H1 (cell line): ENCODE measurements at regions not wholly inside any gene's neighbourhood (a gene's known extent, or its start where the extent isn't known, plus 50 kb on each side); places are given as distances from the start of the nearest gene placed in this dataset.

Experiments used
- CTCF ChIA-PET: fragments of 300-600 bp; sonication (Branson Sonifier 250); formaldehyde crosslinking; loops from one replicate; lab custom pipeline; 2021; ENCODE audit not compliant: partially characterized antibody; lab: Charles Lee
- POLR2A ChIA-PET: fragments of 300-600 bp; sonication (Branson Sonifier 250); formaldehyde crosslinking; loops from one replicate; lab custom pipeline; 2021; ENCODE audit warnings: inconsistent platforms; ENCODE audit not compliant: partially characterized antibody; lab: Charles Lee
- DNase-seq, 2 experiments: peaks; one replicate each; pipeline versions ENCODE4 v3.0.0 to v3.0.0-alpha.2; 2010 to 2022; ENCODE audit warnings: low spot score in 2 of 2, low read depth in 1 of 2, mixed read lengths in 1 of 2
- FAIRE-seq: peaks from 2 replicates; lab custom pipeline; 2011; peaks lifted over from hg19 to GRCh38; lab: Jason Lieb, UNC
- H2AFZ ChIP-seq: 2 replicates; pipeline ENCODE4 v1.8.1; 2012; ENCODE audit warnings: low read length, inconsistent platforms
- H2AK5ac ChIP-seq: 2 replicates; pipeline ENCODE4 v1.6.1; 2013; ENCODE audit warnings: low read depth, low read length
- H2BK120ac ChIP-seq: replicated peaks from 2 replicates; pipeline ENCODE3; 2013; ENCODE audit warnings: low read depth, low read length, inconsistent platforms
- H2BK12ac ChIP-seq: 2 replicates; pipeline ENCODE4 v1.6.1; 2013; ENCODE audit warnings: low read depth, low read length
- H2BK15ac ChIP-seq: 2 replicates; pipeline ENCODE4 v1.6.1; 2013; ENCODE audit warnings: low read length
- H2BK20ac ChIP-seq: 2 replicates; pipeline ENCODE4 v1.6.1; 2013; ENCODE audit warnings: low read length
- H2BK5ac ChIP-seq: 2 replicates; pipeline ENCODE4 v1.6.1; 2013; ENCODE audit warnings: low read depth, low read length
- H3K14ac ChIP-seq: 2 replicates; pipeline ENCODE4 v1.6.1; 2013; ENCODE audit warnings: inconsistent platforms; ENCODE audit not compliant: insufficient read length
- H3K18ac ChIP-seq: 2 replicates; pipeline ENCODE4 v1.6.1; 2013; ENCODE audit warnings: low read length; ENCODE audit errors: extremely low read depth
- H3K23ac ChIP-seq: 2 replicates; pipeline ENCODE4 v1.6.1; 2013; ENCODE audit warnings: inconsistent platforms; ENCODE audit not compliant: insufficient read length
- H3K23me2 ChIP-seq: 2 replicates; pipeline ENCODE4 v1.6.1; 2013; ENCODE audit warnings: low read depth, low read length
- H3K27ac ChIP-seq: 2 replicates; pipeline ENCODE4 v1.6.1; 2011; ENCODE audit warnings: low read depth, low read length, inconsistent platforms
- H3K27me3 ChIP-seq, 4 experiments: replicated peaks in 1 of 4; 1 replicate in 1 of 4; 2 replicates in 3 of 4; pipeline versions ENCODE4 v1.6.1 to v1.8.1; 2011 to 2013; ENCODE audit warnings: low read length in 3 of 4, mild to moderate bottlenecking in 3 of 4, inconsistent platforms in 2 of 4, mixed read lengths in 2 of 4, moderate library complexity in 1 of 4; ENCODE audit not compliant: control insufficient read depth in 3 of 4, insufficient read depth in 3 of 4; ENCODE audit errors: extremely low read depth in 1 of 4
- H3K36me3 ChIP-seq, 4 experiments: 2 replicates each; pipeline versions ENCODE4 v1.6.1 to v1.8.1; 2011 to 2013; ENCODE audit warnings: mild to moderate bottlenecking in 4 of 4, low read length in 3 of 4, moderate library complexity in 2 of 4, control low read depth in 1 of 4, inconsistent platforms in 1 of 4; ENCODE audit not compliant: insufficient read depth in 4 of 4, control insufficient read depth in 2 of 4
- H3K4ac ChIP-seq: replicated peaks from 2 replicates; pipeline ENCODE3; 2013; ENCODE audit warnings: low read length, low read depth, mixed read lengths, inconsistent platforms; ENCODE audit not compliant: insufficient read length
- H3K4me1 ChIP-seq, 4 experiments: replicated peaks in 1 of 4; 1 replicate in 1 of 4; 2 replicates in 3 of 4; pipeline versions ENCODE4 v1.6.1 to v1.8.1; 2011 to 2013; ENCODE audit warnings: low read length in 3 of 4, inconsistent platforms in 2 of 4, mixed read lengths in 1 of 4; ENCODE audit not compliant: insufficient read depth in 4 of 4, control insufficient read depth in 3 of 4
- H3K4me2 ChIP-seq, 2 experiments: 2 replicates each; pipeline versions ENCODE4 v1.6.1 to v1.8.1; 2011 to 2013; ENCODE audit warnings: low read depth in 2 of 2, low read length in 2 of 2, control low read depth in 1 of 2, inconsistent platforms in 1 of 2, mild to moderate bottlenecking in 1 of 2; ENCODE audit not compliant: insufficient read depth in 1 of 2
- H3K4me3 ChIP-seq, 4 experiments: fragments of 200-600, 300-600 bp in 1 of 4; sonication (generic), shearing (Covaris generic), sonication (Bioruptor Twin) in 1 of 4; 2 replicates each; pipeline versions ENCODE4 v1.5.1 to v1.8.1; 2011 to 2016; ENCODE audit warnings: low read length in 4 of 4, low read depth in 3 of 4, control low read depth in 2 of 4, inconsistent platforms in 2 of 4, mild to moderate bottlenecking in 2 of 4, mixed read lengths in 1 of 4, moderate library complexity in 1 of 4; ENCODE audit not compliant: insufficient read depth in 2 of 4; ENCODE audit errors: extremely low read depth in 1 of 4
- H3K56ac ChIP-seq: replicated peaks from 2 replicates; pipeline ENCODE3; 2013; ENCODE audit warnings: low read depth, mild to moderate bottlenecking, mixed read lengths, low read length, inconsistent platforms; ENCODE audit not compliant: insufficient read length
- H3K79me1 ChIP-seq: 2 replicates; pipeline ENCODE4 v1.6.1; 2013; ENCODE audit warnings: low read depth, low read length, control low read depth
- H3K79me2 ChIP-seq, 2 experiments: 2 replicates each; pipeline versions ENCODE4 v1.6.1 to v1.8.1; 2012 to 2013; ENCODE audit warnings: low read length in 2 of 2, mild to moderate bottlenecking in 2 of 2, inconsistent platforms in 1 of 2; ENCODE audit not compliant: insufficient read depth in 2 of 2, control insufficient read depth in 1 of 2
- H3K9ac ChIP-seq, 4 experiments: replicated peaks in 1 of 4; 1 replicate in 1 of 4; 2 replicates in 3 of 4; pipeline versions ENCODE4 v1.6.1 to v1.8.1; 2011 to 2013; ENCODE audit warnings: low read depth in 3 of 4, low read length in 3 of 4, control low read depth in 2 of 4, mild to moderate bottlenecking in 2 of 4, moderate library complexity in 2 of 4, inconsistent platforms in 1 of 4; ENCODE audit errors: extremely low read depth in 1 of 4
- H3K9me3 ChIP-seq, 2 experiments: 2 replicates each; pipeline versions ENCODE4 v1.6.1 to v1.8.1; 2012 to 2013; ENCODE audit warnings: mild to moderate bottlenecking in 2 of 2, moderate library complexity in 2 of 2, control low read depth in 1 of 2, inconsistent platforms in 1 of 2, low read depth in 1 of 2, low read length in 1 of 2, mixed read lengths in 1 of 2; ENCODE audit not compliant: insufficient read depth in 2 of 2
- H4K20me1 ChIP-seq, 2 experiments: replicated peaks in 1 of 2; 2 replicates each; pipeline versions ENCODE3 to v1.8.1; 2011 to 2013; ENCODE audit warnings: inconsistent platforms in 2 of 2, low read length in 2 of 2, mild to moderate bottlenecking in 1 of 2; ENCODE audit not compliant: insufficient read depth in 2 of 2, control insufficient read depth in 1 of 2
- H4K5ac ChIP-seq: 2 replicates; pipeline ENCODE4 v1.6.1; 2013; ENCODE audit warnings: low read length, low read depth, mixed read lengths, inconsistent platforms; ENCODE audit not compliant: insufficient read length
- H4K8ac ChIP-seq: 2 replicates; pipeline ENCODE4 v1.8.0; 2013; ENCODE audit warnings: mild to moderate bottlenecking, moderate library complexity, low read length, inconsistent platforms; ENCODE audit not compliant: insufficient read depth; ENCODE audit errors: extremely low read depth
- H4K91ac ChIP-seq: replicated peaks from 2 replicates; pipeline ENCODE3; 2013; ENCODE audit warnings: low read length, mixed read lengths, inconsistent platforms; ENCODE audit not compliant: insufficient read length
- BRCA1 ChIP-seq: IDR thresholded peaks from 2 replicates; pipeline ENCODE4 v1.6.1; 2012; ENCODE audit warnings: low read depth, low read length, improper control_type of control experiment
- CBX8 ChIP-seq: fragments of 300-800, 300-1000 bp; sonication (generic); IDR thresholded peaks from 2 replicates; pipeline ENCODE4 v1.7.1; 2016; ENCODE audit warnings: low read depth, low read length, borderline replicate concordance
- CHD1 ChIP-seq: IDR thresholded peaks from 2 replicates; pipeline ENCODE4 v1.6.1; 2012; ENCODE audit warnings: low read depth, low read length, improper control_type of control experiment
- EP300 ChIP-seq, 2 experiments: IDR thresholded peaks; 1 replicate in 1 of 2; 2 replicates in 1 of 2; pipeline ENCODE4 v1.6.1; 2011 to 2012; ENCODE audit warnings: low read depth in 2 of 2, low read length in 2 of 2, mild to moderate bottlenecking in 2 of 2, borderline replicate concordance in 1 of 2, inconsistent platforms in 1 of 2, moderate library complexity in 1 of 2
- JUN ChIP-seq: IDR thresholded peaks from 2 replicates; pipeline ENCODE4 v1.6.1; 2011; ENCODE audit warnings: low read depth, mild to moderate bottlenecking, improper control_type of control experiment, low read length
- JUND ChIP-seq: IDR thresholded peaks from 2 replicates; pipeline ENCODE4 v1.6.1; 2011; ENCODE audit warnings: mild to moderate bottlenecking, improper control_type of control experiment, low read length
- KDM5A ChIP-seq: fragments of 200-600 bp; IDR thresholded peaks from 2 replicates; pipeline ENCODE4 v1.7.1; 2012; ENCODE audit warnings: mild to moderate bottlenecking, low read length, inconsistent platforms, mixed read lengths
- SIRT6 ChIP-seq: IDR thresholded peaks from one replicate; pipeline ENCODE4 v1.7.1; 2012; ENCODE audit warnings: low read length, inconsistent platforms
- SUZ12 ChIP-seq: fragments of 200-600 bp; sonication (generic); IDR thresholded peaks from 2 replicates; pipeline ENCODE4 v1.6.1; 2012; ENCODE audit warnings: mild to moderate bottlenecking, inconsistent platforms, low read length, moderate library complexity, mixed read lengths
- TEAD4 ChIP-seq: IDR thresholded peaks from 2 replicates; pipeline ENCODE4 v1.6.1; 2012; ENCODE audit warnings: low read depth, low read length, inconsistent platforms, mixed read lengths
- USF2 ChIP-seq: IDR thresholded peaks from 2 replicates; pipeline ENCODE4 v1.6.1; 2011; ENCODE audit warnings: low read length, improper control_type of control experiment
- YY1 ChIP-seq: IDR thresholded peaks from 2 replicates; pipeline ENCODE4 v1.6.1; 2011; ENCODE audit warnings: low read depth, mild to moderate bottlenecking, low read length
- WGBS, 2 experiments: shearing (Covaris generic) in 1 of 2; methylation state at CpG; one replicate each; pipeline versions ENCODE4 v1.1.6 to v1.1.7; 2013 to 2015; ENCODE audit warnings: low lambda C conversion rate in 2 of 2, mixed read lengths in 2 of 2, inconsistent platforms in 1 of 2, low coverage in 1 of 2, missing lambda C conversion rate in 1 of 2; ENCODE audit not compliant: insufficient replicate concordance in 2 of 2, insufficient coverage in 1 of 2, insufficient read length in 1 of 2; ENCODE audit errors: extremely low coverage in 1 of 2, missing lambda C conversion rate in 1 of 2; 5-methylcytosine and 5-hydroxymethylcytosine counted together
- TF ChIP-seq, protein P1 (sequence below): IDR thresholded peaks from 2 replicates; pipeline ENCODE4 v1.6.1; 2012; ENCODE audit warnings: inconsistent platforms

- Histone ChIP-seq H3K79me1 (no peaks in the 10 kb centered on the region), H4K20me1 (no peaks in the 10 kb centered on the region), H4K5ac (no peak overlapping the region), H3K4ac (no peak overlapping the region), H2AK5ac (no peak overlapping the region), H2BK120ac (no peak overlapping the region), H3K9me3 (peaks cover 0 to under 1% of the 10 kb centered on the region in 2 experiments; a peak in 1 of 4 replicates), H3K9ac (no peak overlapping the region), H3K27me3 (no peaks in the 10 kb centered on the region; a peak in 1 of 7 replicates), H2BK20ac (no peak overlapping the region), H3K4me1 (no peaks in the 10 kb centered on the region), H3K36me3 (no peaks in the 10 kb centered on the region), H3K4me3 (no peak overlapping the region), H2BK15ac (no peak overlapping the region), H2BK12ac (no peak overlapping the region), H3K14ac (no peak overlapping the region), H3K27ac (no peak overlapping the region), H3K18ac (no peak overlapping the region), H4K91ac (no peak overlapping the region), H3K4me2 (no peak overlapping the region), H3K23me2 (no peaks in the 10 kb centered on the region), H3K23ac (no peak overlapping the region), H2BK5ac (no peak overlapping the region), H3K79me2 (no peaks in the 10 kb centered on the region), H3K56ac (no peak overlapping the region), H2AFZ (no peak overlapping the region), H4K8ac (no peak overlapping the region)
- no peak for FAIRE-seq
- no peak for DNase-seq
- ChIA-PET POLR2A (no interaction called here), CTCF (interaction anchor here (2.5 kb wide), 1 partner anchor 11 kb away, joined by 7 read pairs; no protein-coding TSS in a partner anchor)
- 84% methylated on average over 3 of the region's 3 CpGs; no CpG with 5 or more reads in 1 of the 2 experiments for WGBS, 2 experiments
- TF ChIP-seq, protein P1, sequence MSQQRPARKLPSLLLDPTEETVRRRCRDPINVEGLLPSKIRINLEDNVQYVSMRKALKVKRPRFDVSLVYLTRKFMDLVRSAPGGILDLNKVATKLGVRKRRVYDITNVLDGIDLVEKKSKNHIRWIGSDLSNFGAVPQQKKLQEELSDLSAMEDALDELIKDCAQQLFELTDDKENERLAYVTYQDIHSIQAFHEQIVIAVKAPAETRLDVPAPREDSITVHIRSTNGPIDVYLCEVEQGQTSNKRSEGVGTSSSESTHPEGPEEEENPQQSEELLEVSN = no peak
- no peak for TF ChIP-seq CHD1
- TF ChIP-seq TEAD4 = no peak
- no peak for TF ChIP-seq CBX8
- no peak for TF ChIP-seq KDM5A
- TF ChIP-seq SUZ12 = no peak
- no peak for TF ChIP-seq JUN
- TF ChIP-seq JUND = no peak
- TF ChIP-seq SIRT6 = no peak
- no peak for TF ChIP-seq USF2
- TF ChIP-seq EP300 (IDR thresholded peaks at IDR 0.05; ENCODE audit: borderline replicate concordance in 1 of 2, low read depth in 2 of 2, low read length in 2 of 2) = no peak
- no peak for TF ChIP-seq BRCA1
- no peak for TF ChIP-seq YY1
These were observed 196.1 kb downstream of the TTC6 start for GRCh38 chr14:37791384-37792036.
